GM21717 (cell line): ENCODE measurements at regions not wholly inside any gene's neighbourhood (a gene's known extent, or its start where the extent isn't known, plus 50 kb on each side); places are given as distances from the start of the nearest gene placed in this dataset.
"Not testable (repeated sequence)": the region's sequence is repeated elsewhere in the genome, so short reads cannot be mapped to it uniquely, and the experiment has no call there.

Experiments used
- ATAC-seq: cut with Tn5 transposase; IDR thresholded peaks from one replicate; pipeline ENCODE4 v1.9.1; 2021; ENCODE audit warnings: mild to moderate bottlenecking, moderate library complexity; ENCODE audit not compliant: unreplicated experiment

- ATAC-seq = no peak
Measured at GRCh38 chr12:73902260-73902659, 635.4 kb upstream of the ATXN7L3B start.

- no peak for ATAC-seq
Measured at GRCh38 chr12:73906757-73907156, 630.9 kb upstream of the ATXN7L3B start.

GRCh38 chr12:73935817-73936216, 601.8 kb upstream of the ATXN7L3B start:
- ATAC-seq = no peak

GRCh38 chr12:73947326-73948026, 590.2 kb upstream of the ATXN7L3B start:
- no peak for ATAC-seq

- no peak for ATAC-seq
Measured at GRCh38 chr12:73950507-73950906, 587.1 kb upstream of the ATXN7L3B start.

- ATAC-seq = no peak
Measured at GRCh38 chr12:73951956-73952703, 585.5 kb upstream of the ATXN7L3B start.

- ATAC-seq = no peak
Measured at GRCh38 chr12:73964641-73965040, 573.0 kb upstream of the ATXN7L3B start.

- ATAC-seq = no peak
Measured at GRCh38 chr12:73973486-73973885, 564.1 kb upstream of the ATXN7L3B start.

GRCh38 chr12:73984552-73984951, 553.1 kb upstream of the ATXN7L3B start:
- ATAC-seq = no peak

- ATAC-seq = no peak
Measured at GRCh38 chr12:73991138-73991537, 546.5 kb upstream of the ATXN7L3B start.

- no peak for ATAC-seq
Measured at GRCh38 chr12:73998894-73999293, 538.7 kb upstream of the ATXN7L3B start.

GRCh38 chr12:74015118-74015517, 522.5 kb upstream of the ATXN7L3B start:
- no peak for ATAC-seq

GRCh38 chr12:74016324-74016723, 521.3 kb upstream of the ATXN7L3B start:
- ATAC-seq = not testable (repeated sequence)

- ATAC-seq = no peak
Measured at GRCh38 chr12:74018849-74019248, 518.8 kb upstream of the ATXN7L3B start.

- ATAC-seq = peak; percentile 100
Measured at GRCh38 chr12:74021937-74022336, 515.7 kb upstream of the ATXN7L3B start.

- ATAC-seq = no peak
Measured at GRCh38 chr12:74031045-74031444, 506.6 kb upstream of the ATXN7L3B start.

- no peak for ATAC-seq
Measured at GRCh38 chr12:74033531-74033930, 504.1 kb upstream of the ATXN7L3B start.

GRCh38 chr12:74039138-74039537, 498.5 kb upstream of the ATXN7L3B start:
- ATAC-seq = not testable (repeated sequence)

GRCh38 chr12:74043343-74043742, 494.3 kb upstream of the ATXN7L3B start:
- ATAC-seq = no peak

- ATAC-seq = no peak
Measured at GRCh38 chr12:74049348-74049747, 488.3 kb upstream of the ATXN7L3B start.

- no peak for ATAC-seq
Measured at GRCh38 chr12:74051848-74052247, 485.8 kb upstream of the ATXN7L3B start.

GRCh38 chr12:74066476-74066875, 471.2 kb upstream of the ATXN7L3B start:
- ATAC-seq = no peak
